ENCODE measurements at regions not wholly inside any gene's neighbourhood (a gene's known extent, or its start where the extent isn't known, plus 50 kb on each side); places are given as distances from the start of the nearest gene placed in this dataset.

- intact Hi-C loops (cut with DNase I; ENCODE audit: low total_unique reads), result no loop called here
- DNase-seq (ENCODE audit: low spot score in 2 of 2), result no peak
- 87 to 93% methylated on average over 2 of the region's 2 CpGs for WGBS, 2 donors
- no peak overlapping the region for H3K4me3 ChIP-seq (ENCODE audit: low read depth, poor library complexity, severe bottlenecking)
- no peak for TF ChIP-seq CTCF (IDR thresholded peaks at IDR 0.05)
- TF ChIP-seq POLR2A (IDR thresholded peaks at IDR 0.05), result no peak
Observed at GRCh38 chr17:52673791-52674190, 515.3 kb upstream of the CA10 start.

- no peak overlapping the region for H3K4me3 ChIP-seq (ENCODE audit: low read depth, poor library complexity, severe bottlenecking)
- 86 to 88% methylated on average over 1 of the region's 1 CpG for WGBS, 2 donors
- intact Hi-C loops (cut with DNase I; ENCODE audit: low total_unique reads), result no loop called here
- TF ChIP-seq POLR2A (IDR thresholded peaks at IDR 0.05) (no peak), CTCF (IDR thresholded peaks at IDR 0.05) (no peak)
- DNase-seq (ENCODE audit: low spot score in 2 of 2), result no peak
Observed at GRCh38 chr17:52666264-52666663, 507.8 kb upstream of the CA10 start.

GRCh38 chr17:52660692-52661091, 502.2 kb upstream of the CA10 start:
- H3K4me3 ChIP-seq (ENCODE audit: low read depth, poor library complexity, severe bottlenecking), result no peak overlapping the region
- 41 to 57% methylated on average over 2 of the region's 2 CpGs for WGBS, 2 donors
- TF ChIP-seq POLR2A (IDR thresholded peaks at IDR 0.05) (no peak), CTCF (IDR thresholded peaks at IDR 0.05) (no peak)
- DNase-seq (ENCODE audit: low spot score in 2 of 2), result no peak
- intact Hi-C loops (cut with DNase I; ENCODE audit: low total_unique reads), result no loop called here

GRCh38 chr17:52653014-52653413, 494.5 kb upstream of the CA10 start:
- WGBS, 2 donors, result 54 to 70% methylated on average over 1 of the region's 1 CpG
- TF ChIP-seq POLR2A (IDR thresholded peaks at IDR 0.05) (no peak), CTCF (IDR thresholded peaks at IDR 0.05) (no peak)
- H3K4me3 ChIP-seq (ENCODE audit: low read depth, poor library complexity, severe bottlenecking), result no peak overlapping the region
- DNase-seq (ENCODE audit: low spot score in 2 of 2), result no peak
- intact Hi-C loops (cut with DNase I; ENCODE audit: low total_unique reads), result no loop called here

GRCh38 chr17:52648995-52649394, 490.5 kb upstream of the CA10 start:
- H3K4me3 ChIP-seq (ENCODE audit: low read depth, poor library complexity, severe bottlenecking), result no peak overlapping the region
- TF ChIP-seq POLR2A (IDR thresholded peaks at IDR 0.05), result no peak
- no peak for TF ChIP-seq CTCF (IDR thresholded peaks at IDR 0.05)
- no peak for DNase-seq (ENCODE audit: low spot score in 2 of 2)
- 14 to 21% methylated on average over 3 of the region's 3 CpGs for WGBS, 2 donors
- intact Hi-C loops (cut with DNase I; ENCODE audit: low total_unique reads), result no loop called here

GRCh38 chr17:52647411-52647810, 488.9 kb upstream of the CA10 start:
- H3K4me3 ChIP-seq (ENCODE audit: low read depth, poor library complexity, severe bottlenecking), result no peak overlapping the region
- no peak for DNase-seq (ENCODE audit: low spot score in 2 of 2)
- WGBS, 2 donors, result 69 to 71% methylated on average over 1 of the region's 1 CpG
- no peak for TF ChIP-seq POLR2A (IDR thresholded peaks at IDR 0.05)
- intact Hi-C loops (cut with DNase I; ENCODE audit: low total_unique reads), result no loop called here
